Esophagus squamous epithelium (tissue), 5 donors: ENCODE measurements at regions not wholly inside any gene's neighbourhood (a gene's known extent, or its start where the extent isn't known, plus 50 kb on each side); places are given as distances from the start of the nearest gene placed in this dataset.

Experiments
- DNase-seq: peaks from one replicate; lab custom pipeline; 2025; lab: John Stamatoyannopoulos, UW
- H3K27ac ChIP-seq, 4 donors: fragments of 200-600 bp; sonication (generic); one replicate each; pipeline ENCODE4 v1.5.1; 2016 to 2019; ENCODE audit warnings: mild to moderate bottlenecking in 1 of 4
- H3K27me3 ChIP-seq, 4 donors: fragments of 200-600 bp; sonication (generic); 1 replicate in 3 of 4; 2 replicates in 1 of 4; pipeline versions ENCODE4 v1.5.1 to v1.6.0; 2017 to 2021; ENCODE audit warnings: antibody characterized with exemption in 1 of 4
- H3K36me3 ChIP-seq, 3 donors: fragments of 200-600 bp; sonication (generic); one replicate each; pipeline ENCODE4 v1.5.1; 2016 to 2019
- H3K4me1 ChIP-seq, 3 donors: fragments of 200-600 bp; sonication (generic); one replicate each; pipeline ENCODE4 v1.5.1; 2017 to 2019
- H3K4me3 ChIP-seq, 4 donors: fragments of 200-600 bp; sonication (generic); 1 replicate in 3 of 4; 2 replicates in 1 of 4; pipeline ENCODE4 v1.5.1; 2016 to 2019; ENCODE audit warnings: mild to moderate bottlenecking in 2 of 4, moderate library complexity in 1 of 4
- H3K9me3 ChIP-seq, 3 donors: fragments of 200-600 bp; sonication (generic); one replicate each; pipeline ENCODE4 v1.5.1; 2016 to 2019
- POLR2A ChIP-seq, 4 donors: fragments of 450-650 bp; IDR thresholded peaks; one replicate each; pipeline ENCODE4 v1.6.1; 2017; ENCODE audit warnings: antibody characterized with exemption in 4 of 4, mild to moderate bottlenecking in 4 of 4, moderate library complexity in 3 of 4
- WGBS, 2 donors: methylation state at CpG; one replicate each; pipeline ENCODE4 v1.1.5; 2018; 5-methylcytosine and 5-hydroxymethylcytosine counted together
- intact Hi-C: fragments of 100-400 bp; cut with DNase I; formaldehyde crosslinking; loops from one replicate; pipeline ENCODE4 v1.15.0; 2022
- TF ChIP-seq, protein P1 (sequence below), 6 experiments: fragments of 450-650 bp in 4 of 6; fragments of 200-600 bp in 2 of 6; sonication (generic) in 2 of 6; IDR thresholded peaks; one replicate each; pipeline ENCODE4 v1.5.1; 2016 to 2019; ENCODE audit warnings: antibody characterized with exemption in 6 of 6, mild to moderate bottlenecking in 4 of 6, moderate library complexity in 4 of 6
- donor health status: DM: yes; HTN: yes; CAD: no.

DNA sequence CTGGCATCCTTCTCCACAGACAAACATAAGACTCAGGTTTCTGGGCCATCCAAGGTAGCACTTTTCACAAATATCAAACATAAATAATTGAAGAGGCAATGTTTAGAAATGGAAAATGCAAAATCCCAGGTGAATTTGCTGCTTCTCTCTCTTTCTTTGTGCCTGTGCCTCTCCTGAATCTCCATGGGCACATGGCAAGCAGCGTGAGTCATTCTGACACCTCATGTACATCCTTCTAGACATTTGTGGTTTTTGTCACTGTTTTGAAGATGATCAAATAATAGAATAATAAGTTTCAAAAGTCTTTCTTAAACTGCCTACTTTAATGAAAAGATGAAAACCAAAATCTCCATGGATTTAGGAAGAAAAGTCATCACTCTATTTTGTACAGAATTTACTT, 60.3 kb upstream of the RAB11FIP2 start:
- intact Hi-C loops: no loop called here
- H3K36me3 ChIP-seq: no peaks in the 10 kb centered on the region
- DNase-seq: no peak
- no peak overlapping the region for H3K27ac ChIP-seq
- no peaks in the 10 kb centered on the region for H3K27me3 ChIP-seq
- peaks cover 0 to 14% (median 0%) of the 10 kb centered on the region in 3 donors for H3K4me1 ChIP-seq
- no peak for TF ChIP-seq POLR2A (IDR thresholded peaks at IDR 0.05)
- TF ChIP-seq, protein P1, sequence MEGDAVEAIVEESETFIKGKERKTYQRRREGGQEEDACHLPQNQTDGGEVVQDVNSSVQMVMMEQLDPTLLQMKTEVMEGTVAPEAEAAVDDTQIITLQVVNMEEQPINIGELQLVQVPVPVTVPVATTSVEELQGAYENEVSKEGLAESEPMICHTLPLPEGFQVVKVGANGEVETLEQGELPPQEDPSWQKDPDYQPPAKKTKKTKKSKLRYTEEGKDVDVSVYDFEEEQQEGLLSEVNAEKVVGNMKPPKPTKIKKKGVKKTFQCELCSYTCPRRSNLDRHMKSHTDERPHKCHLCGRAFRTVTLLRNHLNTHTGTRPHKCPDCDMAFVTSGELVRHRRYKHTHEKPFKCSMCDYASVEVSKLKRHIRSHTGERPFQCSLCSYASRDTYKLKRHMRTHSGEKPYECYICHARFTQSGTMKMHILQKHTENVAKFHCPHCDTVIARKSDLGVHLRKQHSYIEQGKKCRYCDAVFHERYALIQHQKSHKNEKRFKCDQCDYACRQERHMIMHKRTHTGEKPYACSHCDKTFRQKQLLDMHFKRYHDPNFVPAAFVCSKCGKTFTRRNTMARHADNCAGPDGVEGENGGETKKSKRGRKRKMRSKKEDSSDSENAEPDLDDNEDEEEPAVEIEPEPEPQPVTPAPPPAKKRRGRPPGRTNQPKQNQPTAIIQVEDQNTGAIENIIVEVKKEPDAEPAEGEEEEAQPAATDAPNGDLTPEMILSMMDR (IDR thresholded peaks at IDR 0.05): no peak
- 75 to 100% methylated on average over 1 of the region's 1 CpG for WGBS, 2 donors
- H3K4me3 ChIP-seq: no peak overlapping the region
- H3K9me3 ChIP-seq: no peaks in the 10 kb centered on the region

DNA sequence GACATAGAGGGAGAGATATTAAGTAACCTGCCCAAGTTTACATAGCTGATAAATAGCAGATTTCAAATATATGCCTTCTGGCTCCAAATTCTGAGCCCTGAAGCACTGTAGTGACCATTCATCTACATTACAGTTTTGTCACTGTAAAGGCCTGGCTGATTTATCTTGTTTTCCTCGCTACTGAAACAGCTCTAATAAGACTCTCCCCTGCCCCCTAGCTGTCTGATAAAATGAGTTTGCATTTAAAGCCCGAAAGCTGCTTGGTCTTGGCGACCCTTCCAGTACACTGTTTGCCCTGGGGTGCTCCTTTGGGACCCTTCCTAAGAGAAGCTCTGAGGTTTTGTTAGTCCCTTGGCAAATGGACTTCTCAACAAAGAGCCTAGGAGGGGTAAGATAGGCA, 59.7 kb upstream of the RAB11FIP2 start:
- 67 to 68% methylated on average over 2 of the region's 3 CpGs for WGBS, 2 donors
- TF ChIP-seq, protein P1 (IDR thresholded peaks at IDR 0.05): peak in 3 of 6 experiments; percentile 17 to 44 (median 39)
- no peak for TF ChIP-seq POLR2A (IDR thresholded peaks at IDR 0.05)
- intact Hi-C loops: no loop called here
- no peak overlapping the region for H3K4me3 ChIP-seq
- H3K4me1 ChIP-seq: peaks cover 0 to 8% (median 0%) of the 10 kb centered on the region in 3 donors
- no peaks in the 10 kb centered on the region for H3K36me3 ChIP-seq
- no peaks in the 10 kb centered on the region for H3K27me3 ChIP-seq
- DNase-seq: no peak
- H3K9me3 ChIP-seq: no peaks in the 10 kb centered on the region
- no peak overlapping the region for H3K27ac ChIP-seq

DNA sequence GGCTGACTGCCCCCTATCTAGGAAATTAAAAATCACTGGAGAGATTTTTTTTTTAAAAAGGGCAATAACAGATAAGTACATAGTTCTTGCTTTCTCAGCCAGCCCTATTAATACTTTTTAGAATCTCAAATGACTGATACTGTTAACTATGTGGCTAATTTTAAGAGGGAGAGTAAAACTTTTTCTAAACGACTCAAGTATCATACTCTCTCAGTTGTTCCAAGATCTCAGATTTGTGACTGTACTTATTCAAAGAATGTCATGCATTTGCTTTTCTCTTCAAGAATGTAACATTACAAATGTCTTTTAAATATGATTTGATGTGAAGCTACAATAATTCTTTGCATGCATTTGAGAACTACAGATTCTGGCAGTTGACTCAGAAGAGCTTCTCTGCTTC, 55.4 kb upstream of the RAB11FIP2 start:
- DNase-seq: no peak
- Histone ChIP-seq H3K27me3 (no peaks in the 10 kb centered on the region), H3K9me3 (no peaks in the 10 kb centered on the region), H3K4me3 (no peak overlapping the region), H3K27ac (no peak overlapping the region), H3K4me1 (no peaks in the 10 kb centered on the region), H3K36me3 (no peaks in the 10 kb centered on the region)
- WGBS, 2 donors: 53 to 75% methylated on average over 1 of the region's 1 CpG
- intact Hi-C loops: no loop called here
- no peak for TF ChIP-seq POLR2A (IDR thresholded peaks at IDR 0.05)
- TF ChIP-seq, protein P1 (IDR thresholded peaks at IDR 0.05): no peak

DNA sequence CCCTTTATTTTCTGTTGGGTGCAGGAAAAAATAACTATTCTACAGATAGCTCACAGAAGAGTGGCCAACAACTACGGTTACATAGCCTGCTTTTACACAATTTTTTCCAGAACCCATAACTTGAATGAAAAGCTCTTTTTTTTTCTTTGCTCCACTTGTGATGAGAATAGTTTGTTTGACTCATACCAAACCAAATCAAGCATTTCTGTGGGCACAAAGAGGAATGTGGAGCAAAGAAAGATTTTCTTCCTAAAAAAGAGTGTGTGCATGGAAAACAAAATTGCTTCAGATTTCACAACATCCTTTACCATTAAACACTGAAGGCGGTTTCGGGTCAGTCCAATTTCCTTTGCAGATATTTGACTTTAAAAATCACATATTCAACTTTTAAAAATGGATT, 54.8 kb upstream of the RAB11FIP2 start:
- H3K9me3 ChIP-seq: no peaks in the 10 kb centered on the region
- no peak for DNase-seq
- H3K4me1 ChIP-seq: no peaks in the 10 kb centered on the region
- WGBS, 2 donors: 84 to 86% methylated on average over 3 of the region's 3 CpGs
- no peaks in the 10 kb centered on the region for H3K27me3 ChIP-seq
- no peaks in the 10 kb centered on the region for H3K36me3 ChIP-seq
- H3K4me3 ChIP-seq: no peak overlapping the region
- TF ChIP-seq POLR2A (IDR thresholded peaks at IDR 0.05): no peak
- TF ChIP-seq, protein P1 (IDR thresholded peaks at IDR 0.05): no peak
- H3K27ac ChIP-seq: no peak overlapping the region
- intact Hi-C loops: no loop called here
